Natural killer cell (primary cell): ENCODE measurements at regions not wholly inside any gene's neighbourhood (a gene's known extent, or its start where the extent isn't known, plus 50 kb on each side); places are given as distances from the start of the nearest gene placed in this dataset.

ENCODE experiments used
- ATAC-seq, 3 donors: fragments of 150-1000 bp in 2 of 3; fragments of 200-7000 bp in 1 of 3; cut with Tn5 transposase; 1 replicate in 1 of 3; 2 replicates in 2 of 3; pipeline ENCODE4 v1.10.0; 2021; ENCODE audit warnings: mild to moderate bottlenecking in 2 of 3, moderate library complexity in 2 of 3
- DNase-seq, 2 donors: peaks; one replicate each; pipeline versions ENCODE4 v3.0.0 to v3.0.0-alpha.2; 2013 to 2021; ENCODE audit warnings: mixed read lengths in 1 of 2
- H3K27ac ChIP-seq: one replicate; pipeline ENCODE4 v1.5.1; 2013; ENCODE audit warnings: mild to moderate bottlenecking, low read length
- H3K27me3 ChIP-seq: one replicate; pipeline ENCODE4 v1.6.1; 2013; ENCODE audit warnings: low read length; ENCODE audit not compliant: control insufficient read depth, insufficient read depth
- H3K36me3 ChIP-seq: one replicate; pipeline ENCODE4 v1.6.1; 2013; ENCODE audit warnings: low read length; ENCODE audit not compliant: control insufficient read depth, insufficient read depth
- H3K4me1 ChIP-seq: one replicate; pipeline ENCODE4 v1.6.1; 2013; ENCODE audit warnings: low read length; ENCODE audit not compliant: control insufficient read depth, insufficient read depth
- H3K4me3 ChIP-seq: one replicate; pipeline ENCODE4 v1.5.1; 2013; ENCODE audit warnings: low read length
- H3K9me3 ChIP-seq: one replicate; pipeline ENCODE4 v1.6.1; 2013; ENCODE audit warnings: low read length; ENCODE audit not compliant: control insufficient read depth, insufficient read depth
- H3K27ac Mint-ChIP-seq, 2 donors: one replicate each; pipeline ENCODE4 v1.8.0; 2022; ENCODE audit warnings: mild to moderate bottlenecking in 2 of 2, mixed read lengths in 2 of 2, moderate library complexity in 1 of 2
- H3K27me3 Mint-ChIP-seq, 2 donors: one replicate each; pipeline ENCODE4 v1.8.0; 2022; ENCODE audit warnings: low read depth in 2 of 2, mixed read lengths in 2 of 2
- H3K36me3 Mint-ChIP-seq: one replicate; pipeline ENCODE4 v1.8.0; 2022; ENCODE audit warnings: mixed read lengths
- H3K4me1 Mint-ChIP-seq, 2 donors: one replicate each; pipeline ENCODE4 v1.8.0; 2022; ENCODE audit warnings: mixed read lengths in 2 of 2
- H3K4me3 Mint-ChIP-seq: one replicate; pipeline ENCODE4 v1.8.0; 2022; ENCODE audit warnings: mild to moderate bottlenecking, moderate library complexity, mixed read lengths
- H3K9me3 Mint-ChIP-seq, 2 donors: one replicate each; pipeline ENCODE4 v1.8.0; 2022; ENCODE audit warnings: mixed read lengths in 2 of 2
- CTCF ChIP-seq: fragments of 200-600 bp; IDR thresholded peaks from one replicate; pipeline ENCODE4 v1.8.0; 2022; ENCODE audit warnings: antibody characterized with exemption
- WGBS: methylation state at CpG from one replicate; pipeline ENCODE4 v1.1.7; 2013; ENCODE audit warnings: missing lambda C conversion rate; ENCODE audit not compliant: insufficient coverage; 5-methylcytosine and 5-hydroxymethylcytosine counted together
- intact Hi-C: fragments of 100-400 bp; cut with micrococcal nuclease; formaldehyde crosslinking; loops from one replicate; pipeline ENCODE4 v1.14.2; 2022

- Histone ChIP-seq H3K36me3 (no peaks in the 10 kb centered on the region), H3K27ac (no peak overlapping the region), H3K4me1 (no peaks in the 10 kb centered on the region), H3K9me3 (no peaks in the 10 kb centered on the region), H3K27me3 (no peaks in the 10 kb centered on the region), H3K4me3 (no peak overlapping the region)
- intact Hi-C loops, result no loop called here
- Mint-ChIP-seq H3K27me3 (peaks cover 0 to 5% of the 10 kb centered on the region in 2 donors), H3K4me3 (no peak overlapping the region), H3K27ac (no peak overlapping the region), H3K4me1 (no peaks in the 10 kb centered on the region), H3K9me3 (no peaks in the 10 kb centered on the region), H3K36me3 (no peaks in the 10 kb centered on the region)
- no peak for ATAC-seq
- DNase-seq, result no peak
- TF ChIP-seq CTCF, result no peak
- WGBS, result 79% methylated on average over 3 of the region's 3 CpGs
These were observed 92.9 kb upstream of the PRR23E start for GRCh38 chr3:127099982-127100381.

DNA sequence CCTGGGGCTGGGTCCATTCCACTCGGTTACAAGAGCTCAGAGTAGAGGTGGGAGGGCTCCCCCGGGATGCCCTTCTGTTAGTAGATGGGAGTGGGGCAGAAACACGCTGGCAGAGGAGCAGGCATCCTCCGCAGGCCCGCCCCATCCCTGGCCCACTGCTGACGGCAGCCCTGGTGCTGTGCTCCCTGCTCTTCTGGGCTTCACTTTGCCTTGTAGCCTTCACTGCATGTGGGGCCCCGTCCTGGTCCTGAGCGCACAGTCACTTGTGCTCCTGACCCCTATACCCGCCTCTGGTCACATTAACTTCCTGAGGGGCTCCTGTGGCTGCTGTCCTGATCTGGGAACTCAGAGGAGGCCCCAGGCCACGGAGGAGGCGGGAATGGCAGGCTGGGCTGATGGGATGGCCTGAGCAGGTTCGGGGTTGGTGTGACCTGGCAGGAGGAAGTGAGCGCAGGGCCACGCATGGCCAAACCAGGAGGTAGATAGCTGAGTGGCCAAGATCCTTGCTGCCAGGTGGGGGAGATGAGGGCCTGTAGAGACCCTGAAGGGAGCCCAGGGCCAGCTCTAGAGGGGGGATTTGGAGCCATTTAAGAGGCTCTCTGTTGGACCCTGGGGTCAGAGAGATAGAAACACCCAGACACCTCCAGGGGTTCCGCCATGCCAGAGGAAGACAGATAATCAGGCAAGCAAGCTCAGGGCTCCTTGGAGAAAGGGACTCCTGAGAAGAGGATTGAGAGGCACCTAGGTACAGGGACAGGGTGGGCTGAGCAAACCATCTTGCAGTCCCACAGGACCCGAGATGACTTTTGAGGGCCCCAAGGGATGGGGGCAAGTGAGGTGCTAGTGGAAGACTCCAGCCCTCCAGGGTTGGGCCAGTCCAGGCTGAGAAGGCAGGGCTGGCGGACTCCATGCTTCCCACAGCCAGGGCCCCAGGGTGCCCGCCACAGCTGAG, 92.2 kb upstream of the PRR23E start:
- DNase-seq, result no peak
- WGBS, result 80% methylated on average over 18 of the region's 18 CpGs

DNA sequence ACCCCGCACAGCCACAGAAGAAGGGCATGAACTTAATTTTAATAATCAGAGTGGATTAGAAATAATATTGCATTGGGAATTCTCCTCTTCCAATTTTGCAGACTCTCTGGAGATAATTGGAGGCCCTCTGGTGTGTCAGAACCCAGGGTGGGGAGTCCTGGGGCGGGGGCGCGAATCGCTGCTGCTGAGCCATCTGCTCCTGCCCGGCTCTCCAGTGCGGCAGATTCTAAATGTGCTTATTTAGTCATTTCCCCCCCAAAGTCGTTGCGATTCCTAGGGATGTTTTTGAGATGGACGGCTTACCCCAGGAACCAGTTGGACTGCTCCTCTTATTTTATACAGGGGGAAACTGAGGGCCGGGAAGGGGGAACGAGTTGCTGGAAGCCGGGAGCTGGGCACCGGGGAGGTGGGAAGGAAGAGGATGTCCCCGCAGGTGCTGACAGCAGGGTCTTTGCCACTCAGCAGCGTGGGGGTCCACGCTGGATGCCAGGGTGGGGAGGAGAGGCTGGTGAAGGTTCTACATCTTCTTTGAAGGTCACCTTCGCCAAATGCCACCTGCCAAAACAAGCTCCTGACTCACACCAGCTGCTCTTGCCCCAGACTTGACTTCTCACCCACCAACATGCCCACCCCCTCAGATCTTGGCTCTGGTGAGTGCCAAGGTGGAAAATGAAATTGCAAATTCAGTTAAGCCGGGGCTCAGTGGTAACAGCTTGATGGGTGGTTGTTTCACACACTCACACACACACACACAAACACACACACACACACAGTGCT, 91.3 kb upstream of the PRR23E start:
- Mint-ChIP-seq H3K36me3 (no peaks in the 10 kb centered on the region), H3K27ac (no peak overlapping the region), H3K4me3 (no peak overlapping the region), H3K27me3 (peaks cover 0 to 3% of the 10 kb centered on the region in 2 donors), H3K4me1 (no peaks in the 10 kb centered on the region), H3K9me3 (no peaks in the 10 kb centered on the region)
- DNase-seq (no peak), ATAC-seq (no peak)
- Histone ChIP-seq H3K36me3 (no peaks in the 10 kb centered on the region), H3K27me3 (no peaks in the 10 kb centered on the region), H3K4me3 (no peak overlapping the region), H3K9me3 (no peaks in the 10 kb centered on the region), H3K4me1 (no peaks in the 10 kb centered on the region), H3K27ac (no peak overlapping the region)
- intact Hi-C loops, result no loop called here
- no peak for TF ChIP-seq CTCF
- WGBS, result 91% methylated on average over 17 of the region's 19 CpGs

More for the DNA sequence above, 92.2 kb upstream of the PRR23E start:
- Histone ChIP-seq H3K27me3 (no peaks in the 10 kb centered on the region), H3K36me3 (no peaks in the 10 kb centered on the region), H3K9me3 (no peaks in the 10 kb centered on the region), H3K4me1 (no peaks in the 10 kb centered on the region), H3K27ac (no peak overlapping the region), H3K4me3 (no peak overlapping the region)
- Mint-ChIP-seq H3K9me3 (no peaks in the 10 kb centered on the region), H3K36me3 (no peaks in the 10 kb centered on the region), H3K4me1 (no peaks in the 10 kb centered on the region), H3K27ac (no peak overlapping the region), H3K27me3 (peaks cover 0 to 3% of the 10 kb centered on the region in 2 donors), H3K4me3 (no peak overlapping the region)
- no peak for TF ChIP-seq CTCF
- no peak for ATAC-seq
- intact Hi-C loops, result no loop called here
